ENCODE measurements at regions not wholly inside any gene's neighbourhood (a gene's known extent, or its start where the extent isn't known, plus 50 kb on each side); places are given as distances from the start of the nearest gene placed in this dataset.
"Not testable (repeated sequence)": the region's sequence is repeated elsewhere in the genome, so short reads cannot be mapped to it uniquely, and the experiment has no call there.

- FAIRE-seq (no peak), DNase-seq (ENCODE audit: low spot score) (no peak)
Observed at GRCh38 chr7:49596701-49597491, 176.5 kb upstream of the VWC2 start.

GRCh38 chr7:49597805-49598204 is 175.6 kb upstream of the VWC2 start:
- no peak for FAIRE-seq
- DNase-seq (ENCODE audit: low spot score): no peak

GRCh38 chr7:49611951-49612350 is 161.5 kb upstream of the VWC2 start:
- DNase-seq (ENCODE audit: low spot score) (no peak), FAIRE-seq (no peak)

GRCh38 chr7:49613759-49614158 is 159.7 kb upstream of the VWC2 start:
- no peak for DNase-seq (ENCODE audit: low spot score)
- FAIRE-seq: no peak

- not testable (repeated sequence) for DNase-seq (ENCODE audit: low spot score); FAIRE-seq
Observed at GRCh38 chr7:49614974-49615373, 158.5 kb upstream of the VWC2 start.

- no peak for DNase-seq (ENCODE audit: low spot score)
- no peak for FAIRE-seq
Observed at GRCh38 chr7:49618028-49618427, 155.4 kb upstream of the VWC2 start.

GRCh38 chr7:49623943-49624342 is 149.5 kb upstream of the VWC2 start:
- FAIRE-seq: no peak
- no peak for DNase-seq (ENCODE audit: low spot score)

GRCh38 chr7:49624611-49625010 is 148.8 kb upstream of the VWC2 start:
- no peak for FAIRE-seq
- DNase-seq (ENCODE audit: low spot score): no peak

GRCh38 chr7:49630513-49630912 is 142.9 kb upstream of the VWC2 start:
- FAIRE-seq (no peak), DNase-seq (ENCODE audit: low spot score) (no peak)

- no peak for DNase-seq (ENCODE audit: low spot score)
- no peak for FAIRE-seq
Observed at GRCh38 chr7:49631071-49631815, 142.2 kb upstream of the VWC2 start.

GRCh38 chr7:49631960-49632359 is 141.5 kb upstream of the VWC2 start:
- FAIRE-seq: no peak
- no peak for DNase-seq (ENCODE audit: low spot score)

GRCh38 chr7:49635800-49636199 is 137.6 kb upstream of the VWC2 start:
- FAIRE-seq: no peak
- no peak for DNase-seq (ENCODE audit: low spot score)

- FAIRE-seq (no peak), DNase-seq (ENCODE audit: low spot score) (no peak)
Observed at GRCh38 chr7:49636400-49636799, 137.0 kb upstream of the VWC2 start.

GRCh38 chr7:49638166-49638565 is 135.3 kb upstream of the VWC2 start:
- no peak for FAIRE-seq
- no peak for DNase-seq (ENCODE audit: low spot score)

GRCh38 chr7:49639068-49639593 is 134.3 kb upstream of the VWC2 start:
- FAIRE-seq (no peak), DNase-seq (ENCODE audit: low spot score) (no peak)

- FAIRE-seq: no peak
- no peak for DNase-seq (ENCODE audit: low spot score)
Observed at GRCh38 chr7:49639808-49640207, 133.6 kb upstream of the VWC2 start.

- FAIRE-seq: no peak
Observed at GRCh38 chr7:49643321-49643720, 130.1 kb upstream of the VWC2 start.

GRCh38 chr7:49643736-49644135 is 129.7 kb upstream of the VWC2 start:
- DNase-seq (ENCODE audit: low spot score) (no peak), FAIRE-seq (no peak)

More at GRCh38 chr7:49643321-49643720, 130.1 kb upstream of the VWC2 start:
- DNase-seq (ENCODE audit: low spot score): no peak

GRCh38 chr7:49644396-49645166 is 128.9 kb upstream of the VWC2 start:
- DNase-seq (ENCODE audit: low spot score): no peak
- no peak for FAIRE-seq

GRCh38 chr7:49645296-49645695 is 128.1 kb upstream of the VWC2 start:
- no peak for FAIRE-seq

GRCh38 chr7:49660170-49660783 is 113.2 kb upstream of the VWC2 start:
- DNase-seq (ENCODE audit: low spot score) (no peak), FAIRE-seq (no peak)

More at GRCh38 chr7:49645296-49645695, 128.1 kb upstream of the VWC2 start:
- no peak for DNase-seq (ENCODE audit: low spot score)
